HG03064 (cell line): ENCODE measurements at regions not wholly inside any gene's neighbourhood (a gene's known extent, or its start where the extent isn't known, plus 50 kb on each side); places are given as distances from the start of the nearest gene placed in this dataset.
A peak's percentile ranks its signal among the peaks of the same experiment; 100 is the strongest.
"Not testable (repeated sequence)": the region's sequence is repeated elsewhere in the genome, so short reads cannot be mapped to it uniquely, and the experiment has no call there.

ENCODE experiments used
- ATAC-seq: cut with Tn5 transposase; IDR thresholded peaks from one replicate; pipeline ENCODE4 v1.9.1; 2021; ENCODE audit warnings: low read depth; ENCODE audit not compliant: unreplicated experiment

DNA sequence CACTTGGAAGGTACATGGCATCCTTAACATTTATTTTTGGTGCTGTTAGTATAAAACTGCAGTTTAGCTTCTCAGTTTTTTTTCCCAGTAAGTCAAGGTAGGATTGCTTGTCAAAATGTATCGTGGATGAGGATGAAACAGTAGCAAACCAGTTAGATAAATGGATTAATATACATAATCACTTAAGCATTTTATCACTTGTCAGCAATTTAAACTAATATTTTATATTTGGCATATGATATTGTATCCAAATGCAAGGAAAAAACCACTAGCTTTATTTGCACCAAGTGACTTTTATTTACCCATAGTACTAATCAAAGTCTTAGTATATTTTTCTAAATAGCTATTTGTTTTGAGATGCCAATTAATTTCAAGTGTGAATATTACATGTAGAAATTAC lies 137.7 kb upstream of the XIRP2 start:
- no peak for ATAC-seq

DNA sequence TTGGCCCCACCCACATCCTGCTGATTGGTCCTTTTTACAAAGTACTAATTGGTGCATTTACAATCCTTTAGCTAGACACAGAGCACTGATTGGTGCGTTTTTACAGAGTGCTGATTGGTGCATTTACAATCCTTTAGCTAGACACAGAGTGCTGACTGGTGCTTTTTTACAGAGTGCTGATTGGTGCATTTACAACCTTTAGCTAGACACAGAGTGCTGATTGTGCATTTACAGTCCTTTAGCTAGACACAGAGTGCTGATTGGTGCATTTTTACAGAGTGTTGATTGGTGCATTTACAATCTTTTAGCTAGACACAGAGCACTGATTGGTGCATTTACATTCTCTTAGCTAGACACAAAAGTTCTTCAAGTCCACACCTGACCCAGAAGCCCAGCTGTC lies 144.2 kb upstream of the XIRP2 start:
- ATAC-seq: not testable (repeated sequence)

DNA sequence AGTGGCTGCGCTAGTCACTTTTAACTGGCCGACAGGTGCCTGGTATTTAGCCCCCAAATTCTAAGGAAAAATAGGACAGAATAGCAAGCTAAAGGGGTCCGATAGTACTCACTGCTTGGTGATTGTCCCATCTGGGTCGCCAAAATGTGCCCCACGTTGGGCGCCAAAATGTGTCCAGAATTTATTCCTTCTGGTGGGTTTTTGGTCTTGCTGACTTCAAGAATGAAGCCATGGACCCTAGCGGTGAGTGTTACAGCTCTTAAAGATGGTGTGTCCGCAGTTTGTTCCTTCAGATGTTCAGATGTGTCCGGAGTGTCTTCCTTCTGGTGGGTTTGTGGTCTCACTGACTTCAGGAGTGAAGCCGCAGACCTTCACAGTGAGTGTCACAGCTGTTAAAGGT lies 144.8 kb upstream of the XIRP2 start:
- not testable (repeated sequence) for ATAC-seq

DNA sequence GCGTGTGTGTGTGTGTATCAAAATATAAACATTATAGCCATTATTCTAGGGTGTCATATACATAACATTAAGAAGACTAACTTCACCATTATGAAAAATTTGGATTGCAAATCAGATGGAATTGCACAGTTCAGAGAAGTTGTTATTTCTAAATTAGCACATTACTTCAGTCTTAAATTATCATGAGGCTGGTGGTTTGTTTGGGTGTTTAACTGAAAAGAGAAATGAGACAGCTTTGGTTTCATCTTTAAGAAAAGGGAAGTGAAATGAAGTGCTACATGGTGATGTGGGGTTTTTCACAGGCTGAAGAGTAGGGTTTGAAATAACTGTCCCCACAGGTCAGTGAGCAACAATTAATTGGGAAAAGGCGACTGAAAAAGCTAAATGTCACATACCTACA lies 161.2 kb upstream of the XIRP2 start:
- peak; percentile 98 for ATAC-seq

GRCh38 chr2:166725927-166726924 lies 162.1 kb upstream of the XIRP2 start:
- peak; percentile 14 for ATAC-seq

DNA sequence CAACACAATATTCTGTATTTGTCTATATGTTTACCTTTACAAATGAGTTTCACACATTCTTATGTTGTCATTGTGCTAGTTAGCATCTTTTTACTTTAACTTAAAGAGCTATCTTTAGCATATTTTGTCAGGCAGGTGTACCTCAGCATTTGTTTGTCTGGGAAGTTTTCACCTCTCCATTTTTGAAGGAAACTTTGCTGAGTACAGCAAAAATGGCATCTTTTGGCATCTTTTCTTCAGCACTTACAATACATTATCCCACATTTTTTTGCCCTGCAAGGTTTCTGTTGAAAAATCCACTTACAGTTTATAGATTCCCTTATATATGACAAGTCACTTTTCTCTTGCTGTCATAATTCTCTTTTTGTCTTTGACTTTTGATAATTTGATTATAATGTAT lies 171.3 kb upstream of the XIRP2 start:
- no peak for ATAC-seq

GRCh38 chr2:166700079-166700478 lies 188.2 kb upstream of the XIRP2 start:
- no peak for ATAC-seq

DNA sequence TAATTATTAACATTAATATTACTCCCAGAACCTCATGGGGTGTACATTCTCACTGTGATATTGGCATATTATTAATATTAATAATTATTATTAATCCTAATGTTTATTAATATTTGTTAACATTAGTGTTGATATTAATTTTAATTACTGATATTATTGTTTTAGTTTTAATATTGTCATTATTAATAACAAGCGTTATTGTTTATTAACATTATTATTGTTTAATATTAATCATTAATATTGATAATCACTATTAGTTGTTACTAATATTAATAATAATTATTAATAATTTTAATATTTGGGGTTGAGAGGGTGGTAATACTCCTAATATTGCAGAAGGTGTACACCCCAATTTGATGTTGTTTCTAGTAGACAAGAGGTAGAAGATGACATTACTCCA lies 193.1 kb upstream of the XIRP2 start:
- no peak for ATAC-seq

DNA sequence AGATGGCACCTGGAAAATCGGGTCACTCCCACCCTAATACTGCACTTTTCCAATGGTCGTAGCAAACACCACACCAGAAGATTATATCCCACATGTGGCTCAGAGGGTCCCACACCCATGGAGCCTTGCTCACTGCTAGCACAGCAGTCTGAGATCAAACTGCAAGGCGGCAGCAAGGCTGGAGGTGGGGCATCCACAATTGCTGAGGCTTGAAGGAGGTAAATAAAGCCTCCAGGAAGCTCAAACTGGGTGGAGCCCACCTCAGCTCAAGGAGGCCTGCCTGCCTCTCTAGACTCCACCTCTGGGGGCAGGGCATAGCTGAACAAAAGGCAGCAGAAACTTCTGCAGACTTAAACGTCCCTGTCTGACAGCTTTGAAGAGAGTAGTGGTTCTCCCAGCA lies 192.0 kb upstream of the SCN7A start:
- not testable (repeated sequence) for ATAC-seq

DNA sequence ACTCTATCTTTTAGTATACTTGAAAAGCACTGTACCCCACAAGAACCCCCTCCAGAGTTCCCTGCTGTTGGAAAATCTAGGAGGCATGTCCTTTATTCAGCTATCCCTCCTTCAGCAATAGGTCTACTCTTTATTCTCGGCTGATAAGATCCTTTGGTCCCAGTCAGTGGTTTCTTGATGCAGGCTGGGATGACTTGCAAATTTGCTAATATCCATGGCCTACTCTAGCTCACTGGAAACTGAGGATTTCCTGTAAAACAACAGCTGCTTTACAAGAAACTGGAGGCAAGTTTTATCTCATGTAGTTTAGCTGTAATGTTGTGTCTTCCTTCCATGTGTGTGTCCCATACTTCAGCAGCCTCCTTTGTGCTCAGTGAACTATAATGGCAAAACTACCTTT lies 183.9 kb upstream of the SCN7A start:
- ATAC-seq: no peak

DNA sequence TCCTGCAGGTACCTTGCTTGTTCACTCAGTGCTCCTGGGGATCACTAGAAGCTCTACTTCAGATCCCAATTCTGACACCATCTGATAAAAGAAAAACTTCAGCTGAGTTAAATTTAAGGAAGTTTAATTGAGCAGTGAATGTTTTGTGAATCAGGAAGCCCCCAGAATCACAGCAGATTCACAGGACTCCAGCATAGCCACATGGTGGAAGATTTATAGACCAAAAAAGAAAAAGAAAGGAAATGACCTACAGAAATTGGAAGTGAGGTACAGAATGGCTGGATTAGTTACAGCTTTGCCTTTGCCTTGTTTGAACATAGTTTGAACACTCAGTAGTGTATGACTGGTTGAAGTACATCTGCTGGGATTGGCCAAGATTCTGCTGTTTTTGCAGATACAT lies 182.7 kb upstream of the SCN7A start:
- no peak for ATAC-seq

GRCh38 chr2:166675553-166675952 lies 181.5 kb upstream of the SCN7A start:
- ATAC-seq: no peak

DNA sequence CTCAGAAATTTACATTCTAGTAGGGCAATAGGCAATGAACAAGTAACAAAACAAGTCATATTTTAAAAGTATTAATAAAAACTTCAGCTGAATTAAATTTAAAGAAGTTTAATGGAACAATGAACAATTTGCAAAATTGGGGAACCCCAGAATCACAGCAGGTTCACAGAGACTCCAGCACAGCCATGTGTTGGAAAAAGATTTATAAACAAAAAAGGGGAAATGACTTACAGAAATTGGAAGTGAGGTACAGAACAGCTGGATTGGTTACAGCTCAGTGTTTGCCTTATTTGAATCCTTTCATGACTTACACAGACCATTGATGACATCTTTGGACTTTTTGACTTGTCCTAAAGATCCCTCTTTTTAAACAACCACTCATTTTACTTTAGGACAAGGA lies 179.9 kb upstream of the SCN7A start:
- no peak for ATAC-seq

- ATAC-seq: no peak
Measured at GRCh38 chr2:166671801-166672200, 177.8 kb upstream of the SCN7A start.

DNA sequence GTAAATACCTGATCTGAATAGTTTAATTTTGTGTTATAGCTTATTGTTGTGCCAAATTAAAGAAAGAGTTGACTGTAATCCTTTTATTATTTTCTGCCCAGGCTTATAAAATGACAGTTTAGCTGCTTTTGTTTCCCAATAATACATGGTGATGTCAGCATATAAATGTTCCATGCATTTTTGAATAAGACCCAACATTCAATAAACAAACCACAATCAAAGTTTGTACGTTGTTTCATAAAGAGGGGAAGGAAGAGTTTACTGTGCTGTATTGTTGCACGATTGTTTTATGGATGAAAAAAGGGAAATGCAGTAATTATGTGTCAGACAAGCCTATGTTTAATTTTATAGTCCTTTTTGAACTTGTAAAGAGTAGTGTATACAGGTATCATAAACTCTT lies 177.2 kb upstream of the SCN7A start:
- ATAC-seq: no peak

GRCh38 chr2:166665991-166666940 lies 172.2 kb upstream of the SCN7A start:
- no peak for ATAC-seq

DNA sequence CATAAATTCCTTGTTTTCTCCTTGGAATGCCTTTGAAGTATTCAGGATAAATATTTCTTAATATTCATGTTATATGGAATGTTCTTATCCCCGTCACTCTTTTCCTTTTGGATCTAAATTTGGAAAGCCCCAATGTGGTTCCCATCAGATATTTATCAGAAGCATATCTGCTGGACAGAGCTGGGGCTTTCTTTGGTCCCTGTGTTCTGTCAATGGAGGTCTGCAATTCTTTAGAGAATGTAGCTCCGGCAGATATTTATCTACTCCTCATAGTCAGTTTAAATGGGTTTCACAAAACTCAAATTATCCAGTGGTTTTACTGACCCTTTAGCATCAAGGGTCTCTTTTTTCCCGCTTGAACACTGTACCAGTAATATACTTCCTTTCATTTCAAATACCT lies 167.8 kb upstream of the SCN7A start:
- no peak for ATAC-seq

- no peak for ATAC-seq
Measured at GRCh38 chr2:166661391-166661790, 167.3 kb upstream of the SCN7A start.

GRCh38 chr2:166658901-166659300 lies 164.9 kb upstream of the SCN7A start:
- ATAC-seq: no peak

GRCh38 chr2:166653185-166653813 lies 159.2 kb upstream of the SCN7A start:
- no peak for ATAC-seq

- no peak for ATAC-seq
Measured at GRCh38 chr2:166651991-166652390, 157.9 kb upstream of the SCN7A start.
